Activated T-cell treated with anti-CD3 and anti-CD28 coated beads for 24 hours (primary cell): ENCODE measurements at regions not wholly inside any gene's neighbourhood (a gene's known extent, or its start where the extent isn't known, plus 50 kb on each side); places are given as distances from the start of the nearest gene placed in this dataset.

Experiments used
- DNase-seq: peaks from one replicate; pipeline ENCODE4 v3.0.0-alpha.2; 2020; ENCODE audit warnings: low read depth

DNA sequence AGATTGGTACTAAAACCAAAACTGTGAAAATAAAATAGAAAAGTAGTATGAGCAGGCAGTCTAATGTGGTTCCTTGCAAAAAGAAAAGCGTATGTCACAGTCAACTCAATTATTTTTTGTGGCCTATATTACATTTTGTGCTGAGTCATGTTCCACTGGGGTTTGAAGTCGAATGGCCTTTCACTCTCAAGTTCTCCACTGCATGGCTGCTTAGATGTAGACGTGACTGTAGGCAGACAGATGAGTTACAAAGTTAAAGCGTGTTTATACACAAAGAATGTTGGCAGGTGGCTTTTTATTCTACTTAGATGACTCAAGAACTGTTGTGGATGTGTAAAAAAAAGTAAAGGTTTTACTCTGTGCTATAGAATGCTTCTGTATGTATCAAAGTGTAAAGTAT, 133.9 kb downstream of the SLITRK6 start:
- no peak for DNase-seq

DNA sequence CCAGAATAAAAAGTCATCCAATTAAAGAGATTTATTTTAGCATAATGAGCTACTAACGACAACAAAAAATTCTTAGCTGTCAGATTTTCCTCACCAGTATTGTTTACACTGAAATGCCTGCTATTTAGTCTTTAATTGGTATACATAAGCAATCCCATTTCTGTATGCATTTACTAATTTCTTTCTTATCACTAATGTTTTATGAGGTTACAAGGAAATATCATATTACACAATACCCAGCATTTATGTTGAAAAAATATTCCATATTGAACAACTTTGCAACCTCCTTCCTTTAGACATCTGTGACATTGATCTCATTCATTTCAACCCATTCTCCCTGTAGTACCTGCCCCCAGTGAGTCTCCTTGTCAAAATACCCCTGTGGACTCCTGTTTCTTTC, 135.4 kb downstream of the SLITRK6 start:
- DNase-seq, result no peak

DNA sequence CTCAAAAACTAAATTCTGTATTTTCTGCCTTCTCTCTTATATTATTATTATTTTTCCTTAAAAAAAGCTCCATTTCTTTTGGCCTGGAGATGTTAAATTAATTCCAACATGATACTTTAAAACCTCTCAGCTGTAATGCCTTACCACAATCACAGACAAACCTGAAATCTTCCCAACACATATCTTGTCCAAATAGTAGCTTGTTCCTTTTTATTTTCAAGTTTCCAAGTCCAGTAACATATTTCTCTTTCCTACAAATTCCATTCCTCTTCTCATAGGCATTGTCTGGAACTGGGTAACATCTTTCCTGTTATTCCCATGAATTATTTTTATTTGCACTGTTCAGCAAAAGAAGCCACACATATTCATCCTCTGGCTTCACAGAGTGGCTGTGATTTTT, 137.0 kb downstream of the SLITRK6 start:
- no peak for DNase-seq

DNA sequence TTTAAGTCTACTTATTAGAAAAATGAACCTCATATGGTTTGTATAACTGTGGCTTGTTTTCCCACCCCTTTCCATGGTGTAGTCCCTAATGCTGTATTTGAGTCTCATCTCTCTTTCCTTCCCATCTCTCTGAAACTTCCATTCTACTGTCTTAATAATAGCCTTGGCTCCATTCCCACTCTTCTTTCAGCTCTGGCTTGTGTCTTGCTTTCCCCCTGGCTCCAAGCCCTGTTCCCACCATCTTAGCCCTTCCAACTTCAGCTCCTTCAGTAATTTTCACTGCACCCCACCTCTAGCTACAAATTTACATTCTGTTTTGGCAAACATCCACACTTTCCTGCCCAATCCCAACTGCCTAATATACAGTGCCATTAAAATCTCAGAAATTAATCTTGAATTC, 137.5 kb downstream of the SLITRK6 start:
- no peak for DNase-seq

DNA sequence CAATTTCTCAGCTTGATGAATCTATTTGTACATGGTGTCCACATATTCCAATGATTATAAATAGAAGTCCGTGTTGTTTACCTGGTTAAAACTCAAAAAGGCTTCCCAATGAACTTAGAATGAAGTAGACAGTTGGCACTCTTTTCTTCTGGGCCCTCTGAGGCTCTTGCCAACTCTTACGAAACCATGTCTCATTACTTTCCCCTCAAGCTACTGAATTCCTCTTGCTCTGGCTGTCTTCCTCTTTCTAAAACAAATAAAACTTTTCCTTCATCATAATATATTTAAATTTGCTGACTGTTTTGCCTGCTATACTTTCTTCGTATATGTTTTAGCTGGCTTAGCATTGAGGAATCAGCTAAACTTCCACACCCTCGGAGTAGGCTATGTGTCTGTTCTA, 139.7 kb downstream of the SLITRK6 start:
- no peak for DNase-seq

- no peak for DNase-seq
Measured at GRCh38 chr13:85657942-85658341, 141.3 kb downstream of the SLITRK6 start.

DNA sequence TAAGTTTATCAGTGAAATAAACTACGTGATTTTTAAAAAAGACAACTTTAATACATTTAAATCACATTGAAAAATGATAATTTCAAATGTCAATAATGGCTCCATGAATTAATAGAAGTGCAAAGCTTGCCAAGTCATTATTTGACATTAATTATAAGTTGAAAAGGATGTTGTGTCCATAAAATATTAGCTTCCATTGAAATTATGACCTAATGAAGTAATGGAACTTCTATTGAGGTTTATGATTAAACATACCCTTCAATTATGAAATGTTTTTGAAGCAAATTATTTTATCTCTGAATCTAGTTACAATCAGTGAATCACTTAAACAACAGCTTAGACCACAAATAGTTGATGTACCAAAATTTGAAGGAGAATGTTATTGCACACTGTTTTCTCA, 144.2 kb downstream of the SLITRK6 start:
- no peak for DNase-seq

GRCh38 chr13:85654227-85654626, 145.0 kb downstream of the SLITRK6 start:
- no peak for DNase-seq

- no peak for DNase-seq
Measured at GRCh38 chr13:85653681-85654080, 145.5 kb downstream of the SLITRK6 start.

DNA sequence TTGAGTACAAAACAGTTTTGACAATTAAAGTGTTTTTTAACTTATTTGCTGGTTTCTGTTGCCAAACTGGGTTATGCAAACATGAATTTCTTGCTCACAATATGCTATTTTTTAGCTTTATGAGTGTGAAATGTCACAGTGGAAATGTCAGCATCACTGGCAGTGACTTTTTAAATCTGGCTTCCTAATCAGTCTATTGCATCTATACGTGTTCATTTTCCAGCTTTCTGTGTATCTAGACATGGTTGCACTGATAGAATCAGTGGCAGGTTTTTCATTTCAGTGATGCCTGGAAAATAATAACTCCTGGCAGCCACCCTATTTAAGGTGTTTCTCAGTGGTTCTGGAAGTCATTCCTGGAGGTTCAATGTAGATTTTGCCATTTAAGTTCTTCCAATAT, 146.7 kb downstream of the SLITRK6 start:
- no peak for DNase-seq

- DNase-seq, result no peak
Measured at GRCh38 chr13:85651440-85651839, 147.8 kb downstream of the SLITRK6 start.

- no peak for DNase-seq
Measured at GRCh38 chr13:85650613-85651012, 148.6 kb downstream of the SLITRK6 start.

DNA sequence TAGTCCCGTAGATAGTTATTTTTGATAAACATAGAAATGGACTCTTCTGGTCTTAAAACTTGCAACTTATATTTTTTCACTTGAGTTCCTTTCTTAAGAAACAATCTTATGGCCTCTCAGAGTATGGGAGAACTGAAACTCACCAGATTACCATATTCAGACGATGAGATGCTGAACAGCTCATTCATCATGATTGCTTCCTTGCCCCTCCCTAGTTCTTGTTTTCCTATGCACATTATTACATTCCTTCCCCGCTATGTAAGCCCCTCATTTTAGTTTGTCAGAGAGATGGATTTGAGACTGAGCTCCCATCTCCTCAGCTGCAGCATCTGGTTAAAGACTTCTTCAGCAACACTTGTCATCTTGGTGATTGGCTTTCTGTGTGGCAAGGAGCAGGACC, 158.5 kb downstream of the SLITRK6 start:
- DNase-seq, result no peak

DNA sequence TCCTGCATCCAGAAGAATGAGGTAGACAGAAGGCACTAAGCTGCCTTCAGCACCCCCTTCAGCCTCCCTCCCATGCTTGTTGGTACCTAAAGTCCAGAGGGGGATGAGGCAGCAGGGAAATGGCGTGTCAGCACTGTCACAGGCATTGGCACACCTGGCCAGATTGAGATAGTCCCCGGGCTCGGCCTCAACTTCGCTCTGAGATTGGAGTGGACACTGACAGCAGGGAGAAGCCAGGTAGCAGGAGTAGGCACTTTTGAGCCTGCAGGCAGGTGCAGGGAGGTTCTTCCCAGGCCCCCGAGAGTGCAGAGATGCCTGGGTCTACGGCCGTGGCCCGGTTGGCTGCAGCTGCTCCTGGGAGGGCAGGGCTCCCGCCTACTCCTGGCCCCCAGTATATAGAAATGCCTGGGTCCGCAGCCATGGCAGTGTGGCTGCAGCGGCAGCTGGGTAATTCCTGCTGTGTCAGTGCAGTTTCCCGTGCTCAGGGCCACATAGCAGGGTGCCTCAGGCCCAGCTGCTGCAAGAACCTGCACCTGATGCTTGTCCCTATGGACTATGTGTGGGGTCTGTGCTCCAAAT, 160.3 kb downstream of the SLITRK6 start:
- no peak for DNase-seq

- no peak for DNase-seq
Measured at GRCh38 chr13:85638265-85638664, 161.0 kb downstream of the SLITRK6 start.

- DNase-seq, result no peak
Measured at GRCh38 chr13:85632526-85633195, 166.6 kb downstream of the SLITRK6 start.

GRCh38 chr13:85631801-85632200, 167.4 kb downstream of the SLITRK6 start:
- DNase-seq, result no peak

DNA sequence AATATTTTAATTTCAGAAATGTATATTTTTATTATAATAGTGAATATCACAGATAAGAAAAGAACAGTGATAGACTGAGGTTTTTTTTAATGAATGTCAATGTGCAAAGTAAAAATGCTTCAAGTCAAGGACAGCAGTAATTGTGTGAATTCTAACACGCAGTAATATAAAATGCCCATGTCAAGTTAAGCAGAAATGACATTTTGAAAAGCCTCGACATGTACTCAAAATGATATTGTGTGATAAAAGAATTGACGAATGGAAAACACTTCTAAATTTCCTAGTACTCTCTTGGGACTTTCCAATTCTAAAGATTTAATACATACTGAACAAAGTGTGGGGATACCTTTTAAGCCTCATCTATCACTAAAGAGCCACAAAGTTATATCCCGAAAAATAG, 172.6 kb downstream of the SLITRK6 start:
- no peak for DNase-seq

DNA sequence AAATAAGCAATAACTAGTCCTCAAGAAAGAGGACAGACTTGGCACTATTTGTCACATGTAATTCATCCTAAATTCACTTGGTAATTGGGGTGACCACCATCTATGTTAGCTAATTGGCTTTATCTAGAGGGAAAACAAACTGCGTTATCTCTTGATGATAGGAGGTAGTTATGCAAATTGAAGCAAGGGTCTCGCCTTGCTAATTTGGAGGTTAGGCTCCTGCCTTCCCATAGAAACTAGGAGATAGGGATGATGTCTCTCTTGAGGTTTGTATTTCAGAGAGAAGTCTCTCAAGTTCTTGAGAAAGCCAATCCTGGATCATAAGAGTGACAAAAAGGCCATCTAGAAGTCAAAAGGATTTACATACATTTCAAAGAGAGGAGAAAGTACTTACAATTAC, 179.9 kb downstream of the SLITRK6 start:
- DNase-seq, result no peak

DNA sequence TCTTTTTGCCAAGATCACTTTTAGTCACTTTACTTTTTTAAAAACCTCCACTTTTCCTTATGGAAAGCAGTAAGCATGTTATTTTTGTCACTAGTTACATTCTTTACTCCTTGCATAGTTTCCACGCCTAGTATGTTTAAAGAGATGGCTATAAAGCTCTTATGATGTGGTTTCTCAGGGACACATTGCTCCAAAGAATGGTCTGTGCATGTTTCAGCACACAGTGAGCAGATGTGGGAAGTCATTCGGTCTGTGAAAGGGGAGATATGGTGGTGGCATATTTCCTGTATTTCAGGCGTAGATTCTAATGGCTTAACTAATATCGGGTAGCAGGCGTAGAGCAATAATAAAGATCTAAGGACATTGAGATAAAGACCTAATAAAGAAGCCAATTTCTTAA, 180.7 kb downstream of the SLITRK6 start:
- DNase-seq, result no peak

DNA sequence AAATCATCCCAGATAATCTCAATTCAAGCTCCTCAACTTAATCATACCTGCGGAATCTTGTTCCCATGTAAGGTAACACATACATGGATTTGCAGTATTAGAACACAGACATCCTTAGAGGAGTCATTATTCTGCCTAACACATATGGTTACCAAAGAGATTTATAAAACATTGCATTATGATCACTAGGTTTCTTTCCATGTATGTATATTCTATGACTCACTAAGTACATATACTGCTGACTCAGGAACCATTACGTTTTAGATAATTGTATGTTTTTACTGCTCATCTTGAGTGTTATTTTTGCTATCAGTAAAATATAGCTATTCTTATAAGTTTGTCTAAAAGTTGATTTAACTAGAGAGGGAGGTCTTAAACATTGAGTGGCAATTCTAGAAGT, 182.9 kb downstream of the SLITRK6 start:
- no peak for DNase-seq

- no peak for DNase-seq
Measured at GRCh38 chr13:85615031-85615430, 184.2 kb downstream of the SLITRK6 start.

GRCh38 chr13:85610024-85610423, 189.2 kb downstream of the SLITRK6 start:
- no peak for DNase-seq

GRCh38 chr13:85608255-85608829, 190.9 kb downstream of the SLITRK6 start:
- DNase-seq, result no peak
